BE2C (cell line): ENCODE measurements at regions not wholly inside any gene's neighbourhood (a gene's known extent, or its start where the extent isn't known, plus 50 kb on each side); places are given as distances from the start of the nearest gene placed in this dataset.

Experiments
- DNase-seq: peaks from one replicate; pipeline ENCODE4 v3.0.0-alpha.2; 2020
- H3K27me3 ChIP-seq: fragments of 250-450 bp; sonication (Bioruptor Pico); 2 replicates; pipeline ENCODE4 v1.5.1; 2020; ENCODE audit warnings: mild to moderate bottlenecking
- H3K36me3 ChIP-seq: fragments of 250-450 bp; sonication (Bioruptor Pico); 2 replicates; pipeline ENCODE4 v1.5.1; 2020; ENCODE audit warnings: mild to moderate bottlenecking
- H3K4me1 ChIP-seq: fragments of 250-450 bp; sonication (Bioruptor Pico); 2 replicates; pipeline ENCODE4 v1.5.1; 2020
- H3K4me3 ChIP-seq: 2 replicates; pipeline ENCODE4 v1.5.1; 2011; ENCODE audit warnings: low read depth, low read length
- H3K9me3 ChIP-seq: fragments of 250-450 bp; sonication (Bioruptor Pico); 2 replicates; pipeline ENCODE4 v1.5.1; 2020
- TF ChIP-seq, protein P1 (sequence below): IDR thresholded peaks from 2 replicates; pipeline ENCODE4 v1.5.1; 2012; ENCODE audit warnings: mild to moderate bottlenecking, low read depth, low read length

DNA sequence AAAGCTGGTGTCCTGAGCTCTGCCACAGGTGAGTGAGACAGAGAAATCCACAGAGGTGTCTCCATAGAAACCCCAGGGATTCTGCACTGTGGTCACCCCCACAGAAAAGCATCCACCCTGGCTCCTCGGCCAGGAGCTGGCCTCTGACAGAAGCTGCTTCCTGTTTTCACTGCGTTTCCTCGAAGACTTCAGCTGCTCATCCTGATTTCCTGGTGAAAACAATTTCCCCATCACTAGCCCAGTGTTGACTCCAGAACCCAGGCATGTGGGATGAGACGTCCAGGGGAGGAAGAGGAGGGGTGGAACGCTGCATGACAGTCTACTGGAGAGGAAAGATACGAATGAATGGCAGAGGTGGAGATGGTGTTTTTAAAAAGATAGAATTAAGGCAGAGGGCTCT is 60.3 kb upstream of the GPR45 start:
- H3K4me3 ChIP-seq, result no peak overlapping the region
- TF ChIP-seq, protein P1, sequence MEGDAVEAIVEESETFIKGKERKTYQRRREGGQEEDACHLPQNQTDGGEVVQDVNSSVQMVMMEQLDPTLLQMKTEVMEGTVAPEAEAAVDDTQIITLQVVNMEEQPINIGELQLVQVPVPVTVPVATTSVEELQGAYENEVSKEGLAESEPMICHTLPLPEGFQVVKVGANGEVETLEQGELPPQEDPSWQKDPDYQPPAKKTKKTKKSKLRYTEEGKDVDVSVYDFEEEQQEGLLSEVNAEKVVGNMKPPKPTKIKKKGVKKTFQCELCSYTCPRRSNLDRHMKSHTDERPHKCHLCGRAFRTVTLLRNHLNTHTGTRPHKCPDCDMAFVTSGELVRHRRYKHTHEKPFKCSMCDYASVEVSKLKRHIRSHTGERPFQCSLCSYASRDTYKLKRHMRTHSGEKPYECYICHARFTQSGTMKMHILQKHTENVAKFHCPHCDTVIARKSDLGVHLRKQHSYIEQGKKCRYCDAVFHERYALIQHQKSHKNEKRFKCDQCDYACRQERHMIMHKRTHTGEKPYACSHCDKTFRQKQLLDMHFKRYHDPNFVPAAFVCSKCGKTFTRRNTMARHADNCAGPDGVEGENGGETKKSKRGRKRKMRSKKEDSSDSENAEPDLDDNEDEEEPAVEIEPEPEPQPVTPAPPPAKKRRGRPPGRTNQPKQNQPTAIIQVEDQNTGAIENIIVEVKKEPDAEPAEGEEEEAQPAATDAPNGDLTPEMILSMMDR, result no peak
- no peaks in the 10 kb centered on the region for H3K4me1 ChIP-seq
- H3K27me3 ChIP-seq, result no peaks in the 10 kb centered on the region
- no peak for DNase-seq
- H3K9me3 ChIP-seq, result no peaks in the 10 kb centered on the region
- H3K36me3 ChIP-seq, result no peaks in the 10 kb centered on the region

DNA sequence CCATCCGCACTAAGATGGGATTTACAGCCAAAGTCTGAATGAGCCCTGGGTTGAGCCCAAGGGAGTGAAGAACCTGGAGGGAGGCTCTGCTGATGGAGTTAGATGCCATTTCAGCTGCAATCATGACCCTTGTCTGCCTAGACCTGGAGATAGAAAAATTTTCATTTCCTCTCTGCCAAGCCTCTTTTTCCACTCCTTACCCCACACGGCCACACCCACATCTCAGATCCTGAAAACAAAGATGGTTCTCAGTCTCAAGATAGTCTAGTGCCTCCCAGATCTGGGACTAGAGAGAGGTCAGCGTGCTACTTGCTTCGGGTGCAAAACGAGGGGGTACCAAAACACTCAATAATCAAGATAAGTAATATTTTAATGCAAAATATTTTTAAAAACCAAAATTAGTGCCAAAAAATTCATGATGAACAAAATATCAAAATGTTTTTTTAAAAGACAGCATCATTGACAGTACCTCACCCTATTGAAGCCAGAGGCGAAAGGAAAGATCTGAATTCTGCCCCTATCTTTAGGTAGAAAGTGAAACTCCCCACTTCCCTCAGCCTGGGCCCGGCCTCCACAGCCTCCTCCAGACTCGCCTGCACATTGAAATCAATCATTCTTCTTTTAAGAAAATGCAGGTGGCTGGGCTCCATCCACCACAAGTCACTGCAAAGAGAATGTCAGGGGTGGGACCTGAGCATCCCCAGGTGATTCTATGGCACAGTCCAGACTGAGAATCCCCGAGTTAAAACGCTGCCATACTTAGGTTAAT is 57.8 kb upstream of the GPR45 start:
- Histone ChIP-seq H3K36me3 (no peaks in the 10 kb centered on the region), H3K9me3 (no peaks in the 10 kb centered on the region), H3K4me3 (no peak overlapping the region), H3K27me3 (no peaks in the 10 kb centered on the region), H3K4me1 (no peaks in the 10 kb centered on the region)
- TF ChIP-seq, protein P1, result no peak
- DNase-seq, result no peak

DNA sequence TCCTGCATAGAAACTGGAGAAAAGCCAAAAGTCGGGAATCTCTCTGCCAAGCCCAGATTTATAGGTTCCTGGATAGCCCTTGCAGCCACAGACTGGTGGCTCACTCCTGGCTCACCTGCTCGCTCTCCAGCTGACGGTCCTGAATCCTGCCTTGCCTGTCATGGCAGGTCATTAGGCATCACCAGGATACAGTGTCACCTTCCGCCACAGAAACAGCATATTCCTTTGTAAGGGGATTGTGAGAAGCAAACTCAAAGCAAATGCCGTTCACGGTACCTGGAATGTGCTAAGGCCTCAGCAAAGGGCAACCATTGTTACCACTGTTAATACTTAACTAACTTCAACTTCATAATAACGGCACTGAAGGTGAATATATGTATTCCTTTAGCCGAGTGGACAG is 57.1 kb upstream of the GPR45 start:
- H3K9me3 ChIP-seq, result no peaks in the 10 kb centered on the region
- no peaks in the 10 kb centered on the region for H3K36me3 ChIP-seq
- TF ChIP-seq, protein P1, result no peak
- DNase-seq, result no peak
- H3K27me3 ChIP-seq, result no peaks in the 10 kb centered on the region
- H3K4me3 ChIP-seq, result no peak overlapping the region
- H3K4me1 ChIP-seq, result no peaks in the 10 kb centered on the region

DNA sequence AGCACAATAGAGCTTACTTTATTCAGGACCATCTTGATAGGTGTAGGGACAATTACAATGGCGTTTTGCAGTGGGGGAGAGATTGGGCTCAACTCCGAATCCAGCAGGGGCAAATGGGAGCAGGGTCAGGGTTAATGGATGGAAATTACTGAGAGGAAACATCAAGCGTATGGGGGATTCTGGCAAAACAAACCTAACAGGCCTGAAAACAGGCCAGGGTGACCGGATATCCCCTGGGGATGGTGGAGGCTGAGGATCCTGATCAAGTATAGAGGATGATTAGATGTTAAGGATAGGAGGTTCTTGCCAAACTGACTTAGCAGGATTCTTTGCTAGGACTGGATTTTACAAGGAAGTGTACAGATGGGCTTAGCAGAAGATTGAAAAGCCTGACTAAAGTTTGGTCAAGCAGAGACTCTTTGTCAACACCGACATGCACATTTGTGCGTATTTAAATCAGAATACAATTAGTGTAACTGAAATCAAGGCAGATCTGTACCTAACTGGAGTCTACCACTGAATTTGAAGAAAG is 54.5 kb upstream of the GPR45 start:
- Histone ChIP-seq H3K9me3 (no peaks in the 10 kb centered on the region), H3K27me3 (no peaks in the 10 kb centered on the region), H3K36me3 (no peaks in the 10 kb centered on the region), H3K4me3 (no peak overlapping the region), H3K4me1 (no peaks in the 10 kb centered on the region)
- TF ChIP-seq, protein P1, result no peak
- no peak for DNase-seq

DNA sequence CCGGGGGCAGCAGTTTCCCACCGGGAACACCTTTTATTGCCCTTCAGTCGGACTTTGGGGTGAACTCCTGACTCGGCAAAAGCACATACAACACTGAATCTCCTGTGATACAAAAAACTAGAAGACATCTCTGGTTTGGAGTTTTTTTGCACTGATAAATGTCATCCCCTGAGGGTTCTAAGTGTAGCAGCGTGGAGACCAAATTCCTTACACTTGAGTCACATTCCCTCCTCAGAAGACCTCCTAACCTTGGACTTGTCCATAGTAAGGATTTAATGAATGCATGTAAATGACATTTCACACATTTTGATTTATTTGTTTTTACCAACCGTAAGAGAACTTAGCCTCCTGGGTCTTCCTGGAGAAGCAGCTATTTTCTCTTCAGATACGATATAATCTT is 54.0 kb upstream of the GPR45 start:
- DNase-seq, result no peak
- no peaks in the 10 kb centered on the region for H3K4me1 ChIP-seq
- H3K9me3 ChIP-seq, result no peaks in the 10 kb centered on the region
- no peaks in the 10 kb centered on the region for H3K36me3 ChIP-seq
- no peaks in the 10 kb centered on the region for H3K27me3 ChIP-seq
- H3K4me3 ChIP-seq, result no peak overlapping the region
- TF ChIP-seq, protein P1, result no peak

DNA sequence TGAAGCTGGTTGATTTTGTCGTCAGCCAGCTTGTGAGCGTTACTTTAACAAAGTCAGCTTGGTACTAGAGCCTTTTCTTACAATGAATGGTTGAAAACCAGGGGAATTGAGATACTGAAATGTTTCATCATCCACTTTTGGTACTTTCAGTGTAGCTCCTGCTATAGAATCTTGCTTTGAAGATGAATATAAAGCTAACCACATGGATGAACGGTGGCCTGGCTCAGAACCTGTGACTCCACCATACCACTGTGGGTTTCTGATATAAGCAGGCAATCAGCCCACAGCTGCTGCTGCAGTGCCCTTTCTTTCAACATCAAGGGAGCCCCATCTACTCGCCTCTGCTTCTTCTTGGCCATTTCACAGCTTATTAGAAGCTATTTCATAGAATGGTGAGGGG is 53.2 kb upstream of the GPR45 start:
- Histone ChIP-seq H3K4me1 (no peaks in the 10 kb centered on the region), H3K4me3 (no peak overlapping the region), H3K36me3 (no peaks in the 10 kb centered on the region), H3K27me3 (no peaks in the 10 kb centered on the region), H3K9me3 (no peaks in the 10 kb centered on the region)
- TF ChIP-seq, protein P1, result no peak
- no peak for DNase-seq
